Amniotic epithelial cell (primary cell): ENCODE measurements at regions not wholly inside any gene's neighbourhood (a gene's known extent, or its start where the extent isn't known, plus 50 kb on each side); places are given as distances from the start of the nearest gene placed in this dataset.
A peak's percentile ranks its signal among the peaks of the same experiment; 100 is the strongest.
"Not testable (repeated sequence)": the region's sequence is repeated elsewhere in the genome, so short reads cannot be mapped to it uniquely, and the experiment has no call there.

ENCODE experiments used
- DNase-seq: peaks from one replicate; pipeline ENCODE4 v3.0.0-alpha.2; 2010; ENCODE audit warnings: low read depth

DNA sequence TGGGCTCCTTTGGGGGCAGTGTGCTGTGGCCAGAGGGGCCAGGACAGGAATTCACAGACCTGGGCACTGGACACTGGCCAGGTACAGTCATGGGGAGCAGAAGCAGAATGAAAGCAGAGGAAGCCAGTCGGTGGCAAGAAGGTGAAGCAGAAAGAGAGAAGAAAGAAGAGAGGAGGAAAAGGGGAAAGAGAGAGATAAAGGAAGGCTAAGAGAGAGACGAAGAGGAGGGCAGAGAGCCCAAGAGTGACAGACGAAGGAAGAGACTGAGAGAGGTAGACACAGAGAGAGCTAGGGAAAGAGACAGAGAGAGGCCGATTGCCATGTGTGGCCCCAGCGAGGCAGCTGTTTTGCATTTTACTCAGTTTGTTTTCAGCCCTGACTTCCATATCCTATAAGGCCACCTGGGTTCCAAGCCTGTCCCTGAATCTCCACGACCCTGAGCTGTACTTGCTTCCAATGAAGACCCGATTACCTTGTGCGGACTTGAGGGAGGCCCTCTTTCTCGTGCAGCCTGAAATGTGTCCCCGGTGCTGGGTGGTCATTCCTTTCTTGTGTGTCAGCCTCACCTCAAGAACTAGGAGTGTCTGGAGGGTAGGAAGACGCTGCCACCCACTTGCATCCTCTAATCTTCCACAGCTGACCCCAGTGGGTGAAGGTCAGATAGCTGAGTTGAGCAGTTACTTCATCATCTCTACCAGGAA, 73.9 kb downstream of the LSM3 start:
- peak; percentile 78 for DNase-seq

- peak; percentile 92 for DNase-seq
Measured at GRCh38 chr3:14253022-14253706, 74.5 kb downstream of the LSM3 start.

DNA sequence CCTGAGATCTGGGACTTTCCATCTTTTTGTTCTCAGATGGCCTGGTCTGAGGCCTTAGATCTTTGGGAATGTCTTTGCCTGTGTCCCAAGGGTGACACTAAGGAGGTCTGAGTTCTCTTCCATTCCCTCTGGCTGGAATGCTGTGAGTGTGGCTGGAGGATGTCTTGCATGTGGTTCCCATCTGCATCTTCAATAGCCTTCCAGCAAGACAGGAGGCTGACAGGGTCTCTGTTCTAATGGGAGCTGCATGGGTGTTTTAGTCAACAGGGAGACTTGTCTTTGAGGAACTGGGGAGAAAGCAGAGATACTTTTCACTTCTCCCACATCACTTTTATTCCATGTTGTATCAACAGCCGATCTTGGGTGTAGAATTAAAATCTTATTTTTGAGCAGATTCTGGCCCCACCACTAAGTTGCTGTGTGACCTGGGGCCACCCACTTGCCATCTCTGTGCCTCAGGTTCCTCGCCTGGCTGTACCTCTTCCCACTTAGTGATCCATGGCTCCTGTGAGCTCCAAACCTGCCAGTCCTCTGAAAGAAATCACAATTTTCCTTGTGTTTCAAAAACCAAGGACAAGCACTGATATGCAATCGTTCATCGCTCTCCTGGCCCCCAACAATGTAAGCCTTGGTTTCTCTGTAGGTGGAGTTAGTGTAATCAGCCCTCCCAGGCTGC, 75.2 kb downstream of the LSM3 start:
- no peak for DNase-seq

- DNase-seq: no peak
Measured at GRCh38 chr3:14254812-14255702, 76.4 kb downstream of the LSM3 start.

DNA sequence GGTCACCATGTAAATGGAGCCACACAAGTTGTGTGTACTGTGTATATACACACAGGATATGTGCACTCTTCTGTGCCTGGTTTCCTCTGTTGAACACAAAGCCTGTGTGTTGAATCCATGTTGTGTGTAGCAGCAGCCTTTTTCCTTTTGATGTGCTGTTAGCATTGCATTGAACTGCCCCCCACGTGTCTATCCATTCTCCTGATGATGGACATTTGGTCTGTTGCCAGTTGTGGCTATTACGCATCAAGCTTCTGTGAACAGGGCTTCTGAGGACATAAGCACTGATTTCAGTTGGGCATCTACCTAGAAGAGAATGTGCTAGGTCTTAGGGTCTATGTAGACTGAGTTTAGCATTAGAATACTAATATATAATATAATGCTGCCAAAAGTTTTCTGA, 77.4 kb downstream of the LSM3 start:
- peak; percentile 44 for DNase-seq

GRCh38 chr3:14256561-14257342, 78.1 kb downstream of the LSM3 start:
- DNase-seq: no peak

- DNase-seq: no peak
Measured at GRCh38 chr3:14258906-14259904, 80.6 kb downstream of the LSM3 start.

GRCh38 chr3:14260463-14260862, 81.8 kb downstream of the LSM3 start:
- DNase-seq: no peak

DNA sequence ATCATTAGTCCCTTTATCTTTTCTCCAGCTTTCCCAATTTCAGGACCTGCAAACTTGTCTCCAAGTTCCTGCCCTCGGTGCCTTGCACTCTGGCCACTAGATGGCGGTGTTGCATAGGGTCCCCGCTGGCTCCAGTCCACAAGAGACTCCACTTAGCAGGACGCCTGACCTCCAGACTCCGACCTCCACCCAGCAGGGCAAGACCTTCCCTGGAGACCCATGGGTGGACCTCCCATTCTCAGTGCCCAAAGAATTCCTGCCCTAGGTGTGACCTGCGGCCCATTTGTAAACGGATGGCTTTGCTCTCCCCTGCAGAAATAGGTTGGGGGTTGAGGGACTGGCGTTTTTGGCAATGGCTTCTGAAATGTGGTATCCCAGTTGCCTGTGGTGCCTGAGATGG, 82.6 kb downstream of the LSM3 start:
- DNase-seq: peak; percentile 77

DNA sequence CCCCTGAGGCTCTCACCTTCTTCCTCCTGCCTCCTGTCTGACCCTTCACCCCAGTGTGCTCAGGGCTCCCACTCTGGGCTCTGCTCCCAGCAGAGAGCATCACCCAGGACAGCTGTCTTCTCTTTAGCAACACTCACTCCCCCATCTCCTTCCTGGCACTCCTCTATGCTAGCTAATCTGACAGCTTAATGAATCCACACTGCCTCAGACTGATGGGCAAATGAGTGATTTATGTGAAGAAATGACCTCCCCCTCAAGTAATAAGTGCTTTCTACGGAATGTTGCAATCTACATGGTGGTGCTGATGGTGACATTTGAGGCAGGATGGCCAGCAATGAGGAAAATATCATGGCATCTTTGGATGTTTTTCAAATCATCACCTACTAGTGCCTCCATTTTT, 83.6 kb downstream of the LSM3 start:
- DNase-seq: peak; percentile 79

DNA sequence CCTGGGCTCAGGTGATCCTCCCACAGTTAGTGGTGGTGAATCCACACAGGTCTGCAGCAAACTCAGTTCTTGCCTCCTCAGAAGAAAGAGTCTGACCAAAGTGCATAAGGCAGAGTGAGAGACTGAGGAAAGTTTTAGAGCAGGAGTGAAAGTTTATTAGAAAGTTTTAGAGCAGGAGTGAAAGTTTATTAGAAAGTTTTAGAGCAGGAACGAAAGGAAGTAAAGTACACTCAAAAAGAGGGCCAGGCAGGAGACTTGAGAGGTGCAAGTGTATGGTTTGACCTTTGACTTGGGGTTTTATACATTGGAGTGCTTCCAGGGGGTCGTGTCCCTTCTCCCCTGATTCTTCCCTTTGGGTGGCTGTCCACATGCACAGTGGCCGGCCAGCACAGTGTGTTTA, 84.2 kb downstream of the LSM3 start:
- DNase-seq: no peak

GRCh38 chr3:14263317-14264005, 84.8 kb downstream of the LSM3 start:
- no peak for DNase-seq

GRCh38 chr3:14265246-14265962, 86.8 kb downstream of the LSM3 start:
- peak; percentile 90 for DNase-seq

- peak; percentile 97 for DNase-seq
Measured at GRCh38 chr3:14266361-14266760, 87.7 kb downstream of the LSM3 start.

GRCh38 chr3:14267976-14268375, 89.4 kb downstream of the LSM3 start:
- DNase-seq: no peak

GRCh38 chr3:14268897-14269296, 90.3 kb downstream of the LSM3 start:
- no peak for DNase-seq

- DNase-seq: not testable (repeated sequence)
Measured at GRCh38 chr3:14272041-14272958, 93.7 kb downstream of the LSM3 start.
